Activated CD4-positive, alpha-beta T cell treated with anti-CD3 and anti-CD28 coated beads for 48 hours (primary cell): ENCODE measurements at regions not wholly inside any gene's neighbourhood (a gene's known extent, or its start where the extent isn't known, plus 50 kb on each side); places are given as distances from the start of the nearest gene placed in this dataset.

ENCODE experiments used
- DNase-seq: peaks from one replicate; pipeline ENCODE4 v3.0.0-alpha.2; 2020

DNA sequence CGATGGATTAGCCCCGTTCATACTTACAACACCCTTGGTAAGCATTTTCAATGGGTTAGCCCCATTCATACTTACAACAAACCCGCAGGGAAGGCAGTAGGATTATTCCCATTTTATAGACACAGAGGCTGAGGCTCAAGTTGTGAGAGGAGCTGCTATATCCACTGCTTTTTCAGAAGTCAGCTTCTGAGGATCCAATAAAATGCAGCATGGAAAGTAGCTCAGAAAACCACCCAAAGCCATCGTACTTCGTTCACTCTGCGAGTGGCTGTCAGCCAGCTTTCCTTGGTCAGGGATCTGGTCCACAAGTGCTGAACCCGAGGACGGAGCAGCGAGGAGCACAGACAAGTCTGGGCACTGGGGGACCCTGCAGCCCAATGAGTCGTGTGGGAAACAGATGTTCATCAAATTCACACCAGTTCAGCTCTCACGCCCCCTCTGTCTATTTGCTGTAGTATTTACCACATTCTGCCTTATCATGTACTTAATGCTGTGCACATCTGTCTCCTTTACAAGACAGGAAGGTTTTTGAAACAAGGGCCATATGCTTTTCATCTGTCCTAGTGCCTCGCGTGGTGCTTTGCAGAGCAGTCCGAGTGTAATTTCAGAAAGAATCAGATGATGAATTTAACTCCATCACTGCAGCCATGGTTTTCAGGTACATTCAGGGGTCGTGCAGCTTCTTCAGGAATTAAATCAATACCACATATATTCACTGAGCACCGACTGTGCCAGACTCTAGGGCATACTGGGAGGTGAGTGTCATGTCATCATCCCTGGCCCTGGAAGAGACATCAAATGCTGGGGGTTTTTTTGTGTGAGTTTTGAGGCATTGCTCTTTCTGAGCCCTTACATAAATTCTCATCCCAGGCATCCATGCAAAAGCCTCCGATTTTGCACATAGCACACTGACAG, 256.9 kb downstream of the CDH26 start:
- DNase-seq, result no peak

DNA sequence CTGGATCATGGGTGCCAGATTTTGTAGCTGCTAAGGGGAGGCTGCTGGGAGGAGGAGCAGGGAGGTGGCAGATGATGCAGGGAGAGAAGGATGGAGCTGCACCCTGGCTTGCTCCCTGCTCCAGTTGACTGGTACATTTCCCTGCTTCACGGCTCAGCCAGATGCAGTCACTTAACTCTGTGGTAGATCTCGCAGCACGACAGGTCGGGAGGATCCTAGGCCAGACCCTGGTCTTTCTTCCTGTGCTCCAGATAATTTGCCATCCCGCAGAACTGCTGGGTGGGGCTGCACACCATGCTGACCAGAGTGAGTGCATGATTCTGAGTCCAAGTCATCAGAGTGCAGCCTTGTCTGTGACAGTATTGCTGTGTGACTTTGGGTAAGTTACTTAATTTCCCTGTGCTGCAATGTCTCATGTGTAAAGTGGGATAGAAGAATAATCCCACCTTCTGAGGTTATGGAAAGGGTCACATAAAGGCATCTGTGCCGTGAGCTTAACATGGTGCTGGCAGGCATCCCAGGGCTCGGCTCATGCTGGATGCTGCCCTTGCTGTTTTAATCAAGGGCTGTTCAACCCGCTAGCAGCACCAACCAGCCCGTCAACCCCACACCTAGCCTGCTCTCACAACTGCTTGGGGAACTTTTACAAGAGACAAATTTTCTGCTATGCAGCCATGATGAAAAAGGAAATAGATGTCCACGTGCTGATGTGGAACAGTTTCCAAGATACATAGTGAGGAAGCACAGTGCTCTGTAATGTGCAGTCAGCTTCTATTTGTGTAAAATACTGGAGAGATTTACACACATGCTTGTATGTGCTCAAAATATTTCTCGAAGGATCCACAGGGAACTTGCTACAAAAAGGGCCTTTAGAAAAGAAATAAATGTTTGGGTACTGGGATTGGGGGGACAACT, 257.9 kb downstream of the CDH26 start:
- DNase-seq, result no peak

DNA sequence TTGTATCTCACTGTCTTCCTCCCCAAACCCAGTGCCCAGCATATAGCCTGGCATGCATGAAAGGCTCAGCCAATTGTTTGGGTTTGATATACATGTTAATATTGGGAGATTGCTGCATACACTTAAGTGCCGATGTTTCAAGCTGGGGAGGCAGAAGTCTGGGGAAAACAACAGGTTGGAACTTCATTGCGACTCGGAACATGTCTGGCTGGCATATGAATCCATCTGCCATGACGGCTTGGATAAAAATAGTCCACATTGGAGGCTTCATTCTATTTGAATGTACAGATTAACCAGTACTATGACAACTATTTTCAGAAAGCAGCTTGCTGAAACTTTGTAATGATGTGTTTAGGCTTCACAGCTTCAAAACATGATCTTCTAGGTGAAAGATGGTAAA, 261.0 kb downstream of the CDH26 start:
- DNase-seq, result no peak

DNA sequence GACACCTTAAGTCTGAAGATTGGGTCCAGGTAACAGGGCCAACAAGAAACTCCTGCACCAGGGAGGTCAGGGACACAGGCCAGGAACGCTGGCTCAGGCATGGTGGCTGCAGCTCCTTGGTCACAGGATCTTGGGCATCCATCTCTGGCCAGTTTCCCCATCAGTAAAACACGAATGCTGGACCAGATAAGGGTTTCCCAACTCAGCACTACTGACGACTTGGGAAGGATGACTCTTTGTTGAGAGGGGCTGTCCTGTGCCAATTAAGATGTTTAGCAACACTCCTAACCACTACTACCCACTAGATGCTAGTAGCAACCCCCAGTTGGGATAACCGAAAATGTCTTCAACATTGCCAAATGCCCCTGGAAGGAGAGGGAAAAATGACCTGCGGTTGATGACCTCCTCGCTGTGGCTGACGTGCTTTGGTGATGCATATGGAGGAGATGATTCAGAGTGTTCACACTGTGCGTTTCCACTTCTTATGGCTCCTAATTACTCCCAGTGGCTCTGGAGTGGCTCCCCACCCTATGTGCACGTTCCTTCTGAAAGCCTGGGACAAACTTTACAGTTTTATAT, 261.9 kb downstream of the CDH26 start:
- DNase-seq, result no peak

DNA sequence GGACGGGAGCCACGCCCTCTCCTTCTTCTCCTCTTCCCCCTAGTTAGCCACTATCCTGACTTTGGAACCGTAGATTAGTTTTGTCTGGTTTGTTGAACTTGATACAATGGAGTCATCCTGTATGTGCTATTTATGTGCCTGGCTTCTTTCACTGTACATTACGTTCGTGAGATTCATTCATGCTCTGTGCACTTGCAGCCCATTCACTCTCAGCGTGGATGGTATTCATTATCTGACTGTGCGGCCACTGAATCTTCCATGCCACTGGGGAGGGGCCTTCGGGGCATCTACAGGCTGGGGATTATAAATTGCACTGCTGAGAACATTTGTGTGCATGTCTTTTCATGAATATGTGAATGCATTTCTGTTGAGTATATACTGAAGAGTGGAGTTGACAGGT, 262.5 kb downstream of the CDH26 start:
- no peak for DNase-seq

DNA sequence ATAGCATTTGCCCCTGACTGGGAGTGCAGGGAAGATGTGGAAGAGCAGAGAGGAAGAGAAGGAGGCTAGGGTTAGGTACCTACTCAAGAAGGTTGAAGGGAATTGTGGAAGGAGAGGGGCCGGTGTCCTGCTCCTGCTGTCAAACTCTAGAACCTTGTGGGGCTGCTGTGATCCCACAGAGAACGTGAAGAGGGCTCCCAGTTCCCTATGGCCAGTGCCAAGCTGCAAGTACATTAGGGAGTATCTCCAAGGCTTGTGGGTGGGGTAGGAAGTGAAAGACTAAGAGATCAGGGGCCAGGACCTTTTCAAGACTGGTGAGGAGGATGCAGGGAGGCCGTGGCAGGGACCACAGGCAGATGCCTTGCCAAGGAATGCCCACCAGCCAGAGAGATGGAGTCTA, 263.4 kb downstream of the CDH26 start:
- DNase-seq, result no peak

DNA sequence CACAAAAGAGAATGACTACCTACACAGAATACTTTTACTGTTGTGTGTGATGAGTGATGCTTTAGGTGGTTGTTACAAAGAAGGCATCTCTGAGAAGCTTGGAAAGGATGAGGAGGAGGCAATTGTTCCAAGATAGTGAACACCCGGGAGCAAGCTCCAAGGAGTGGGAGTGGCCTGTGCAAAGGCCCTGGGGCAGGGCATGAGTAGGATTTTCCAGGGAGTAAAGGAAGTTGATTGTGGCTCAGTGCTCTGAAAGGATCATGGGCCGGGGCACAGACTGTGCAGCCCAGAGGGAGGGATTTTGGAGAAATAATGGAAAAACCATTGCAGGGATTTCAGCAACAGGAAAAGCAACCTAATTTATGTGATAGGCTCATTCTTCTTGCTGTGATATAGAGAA, 264.3 kb downstream of the CDH26 start:
- DNase-seq, result no peak

DNA sequence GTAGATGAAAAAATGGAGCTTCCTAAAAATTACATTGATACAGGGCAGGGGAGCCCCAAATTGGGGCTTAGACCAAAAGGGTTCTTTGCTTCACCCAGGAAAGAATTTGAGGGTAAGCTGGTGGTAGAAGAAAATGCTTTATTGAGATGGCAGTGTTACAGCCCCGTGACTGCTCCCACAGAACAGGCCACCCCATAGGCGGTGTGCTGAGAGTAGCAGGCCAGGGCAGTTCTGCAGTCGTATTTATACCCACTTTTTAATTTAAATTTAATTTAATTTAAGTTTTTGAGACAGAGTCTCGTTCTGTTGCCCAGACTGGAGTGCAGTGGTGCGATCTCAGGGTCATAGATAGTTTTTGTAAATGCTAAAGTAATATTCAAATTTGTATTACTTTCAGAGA, 265.0 kb downstream of the CDH26 start:
- no peak for DNase-seq

DNA sequence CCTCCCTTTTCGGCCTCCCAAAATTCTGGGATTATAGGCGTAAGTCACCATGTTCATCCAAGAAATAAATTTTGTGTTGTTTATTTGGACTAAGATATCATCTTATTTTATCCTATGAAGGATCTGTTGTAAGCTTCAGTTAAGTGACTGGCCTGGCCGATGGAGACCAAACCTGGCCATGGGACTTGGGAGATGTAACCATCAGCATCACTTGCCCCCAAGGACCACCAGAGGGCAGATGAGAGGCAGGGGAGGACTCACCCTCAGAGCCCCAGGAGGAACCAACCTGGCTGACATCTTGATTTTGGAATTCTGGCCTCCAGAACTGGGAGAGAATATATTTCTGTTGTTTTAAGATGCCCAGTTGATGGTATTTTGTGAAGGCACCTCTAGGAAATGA, 266.7 kb downstream of the CDH26 start:
- DNase-seq, result no peak

DNA sequence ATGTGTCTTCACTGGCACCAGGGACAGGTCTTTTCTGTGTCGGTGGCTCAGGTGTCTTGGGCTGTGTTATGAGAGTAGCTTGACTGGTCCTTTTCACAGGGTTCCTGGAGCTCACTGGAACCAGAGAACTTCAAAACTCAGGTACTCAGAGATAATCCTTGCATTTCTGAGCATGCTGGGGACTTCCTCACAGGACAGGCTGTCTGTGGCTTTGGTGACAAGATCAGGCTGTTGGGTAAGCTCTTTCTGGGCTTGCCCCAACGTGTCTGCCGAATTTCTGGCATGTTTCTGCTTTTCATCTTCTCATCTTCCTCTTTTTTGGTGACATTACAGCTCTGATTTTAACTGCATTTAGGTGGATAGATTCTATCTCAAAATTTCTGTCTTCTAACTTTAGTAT, 270.0 kb downstream of the CDH26 start:
- no peak for DNase-seq

DNA sequence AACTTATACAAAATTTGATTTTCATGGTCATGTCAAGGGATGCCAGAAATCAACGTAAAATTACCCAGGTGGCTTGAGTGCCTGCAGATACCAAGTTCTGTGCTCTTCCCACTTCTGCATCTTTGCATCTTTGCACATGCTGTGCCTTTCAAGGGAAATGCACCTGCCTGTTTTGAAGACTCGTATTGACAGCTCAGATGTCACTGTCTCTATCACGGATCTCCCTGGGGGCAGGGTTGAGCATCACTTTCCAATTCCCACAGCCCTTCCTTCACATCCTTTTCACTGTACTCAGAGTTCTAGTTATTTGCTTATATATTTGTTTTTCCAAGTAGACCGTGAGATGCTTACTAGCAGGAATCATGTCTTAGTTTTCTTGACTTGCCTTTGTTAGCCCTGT, 274.2 kb downstream of the CDH26 start:
- DNase-seq, result no peak

DNA sequence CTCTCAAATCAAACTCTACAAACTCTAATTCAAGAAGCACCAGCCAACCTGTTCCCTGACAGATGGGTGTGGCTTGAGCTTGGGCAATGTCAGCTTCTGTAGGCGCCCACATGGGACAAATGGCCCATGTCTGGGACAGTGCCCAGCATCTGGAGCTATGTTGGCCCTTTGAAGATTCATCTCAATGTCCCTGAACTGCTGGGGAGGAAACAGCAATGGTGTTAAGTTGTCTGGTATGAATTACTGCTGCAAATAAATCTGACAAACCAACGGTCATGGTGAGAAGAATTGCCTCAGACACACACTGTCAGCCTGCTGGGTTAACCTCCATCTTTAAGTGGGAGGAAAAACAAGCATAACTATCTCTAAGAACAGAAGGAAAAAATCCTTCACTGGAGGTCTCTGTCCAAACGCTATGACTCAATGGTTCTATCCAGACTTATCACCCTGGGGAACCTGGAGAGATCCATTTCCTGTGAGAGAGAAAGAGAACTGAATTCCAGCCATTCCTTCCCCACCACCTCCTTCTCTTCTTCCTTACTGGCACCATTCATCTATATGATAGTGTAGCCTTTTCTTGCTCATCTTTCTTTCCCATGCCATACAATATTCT, 274.9 kb downstream of the CDH26 start:
- DNase-seq, result no peak

DNA sequence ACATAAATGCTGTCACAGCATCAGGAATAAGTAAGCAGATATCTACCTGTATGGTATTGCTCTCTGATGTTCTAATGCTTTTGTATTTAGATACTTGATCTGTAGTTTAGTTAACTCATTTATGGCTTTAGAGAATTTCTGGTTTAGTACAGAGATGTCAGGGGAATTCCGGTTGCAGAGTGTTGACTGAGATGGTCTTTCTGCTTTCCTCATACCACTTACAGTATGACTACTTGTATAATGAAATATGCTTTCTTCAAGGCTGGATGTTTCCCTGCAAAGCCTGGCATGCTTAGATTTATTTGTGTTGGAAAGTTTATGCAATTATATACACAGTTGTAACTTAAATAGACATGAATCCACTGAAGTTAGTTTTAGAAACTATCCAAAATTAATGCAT, 278.4 kb downstream of the CDH26 start:
- DNase-seq, result no peak

DNA sequence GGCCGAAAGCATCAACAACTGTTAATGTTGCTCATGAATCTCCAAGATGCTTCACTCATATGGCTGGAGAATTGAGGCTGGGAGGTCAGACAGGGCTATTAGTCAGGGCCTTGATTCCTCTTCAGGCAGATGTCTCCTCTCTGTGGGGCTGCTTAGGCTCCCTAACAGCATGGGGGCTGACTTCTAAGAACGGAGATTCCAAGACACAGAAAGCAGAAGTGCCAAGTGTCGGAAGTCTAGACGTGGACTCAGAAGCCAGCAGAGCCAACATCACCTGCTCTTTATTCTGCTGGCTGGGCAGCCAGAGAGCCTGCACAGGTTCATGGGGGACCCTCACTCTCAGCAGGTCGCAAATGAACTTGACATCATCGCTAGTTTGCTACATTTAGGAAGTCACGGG, 279.8 kb downstream of the CDH26 start:
- no peak for DNase-seq

DNA sequence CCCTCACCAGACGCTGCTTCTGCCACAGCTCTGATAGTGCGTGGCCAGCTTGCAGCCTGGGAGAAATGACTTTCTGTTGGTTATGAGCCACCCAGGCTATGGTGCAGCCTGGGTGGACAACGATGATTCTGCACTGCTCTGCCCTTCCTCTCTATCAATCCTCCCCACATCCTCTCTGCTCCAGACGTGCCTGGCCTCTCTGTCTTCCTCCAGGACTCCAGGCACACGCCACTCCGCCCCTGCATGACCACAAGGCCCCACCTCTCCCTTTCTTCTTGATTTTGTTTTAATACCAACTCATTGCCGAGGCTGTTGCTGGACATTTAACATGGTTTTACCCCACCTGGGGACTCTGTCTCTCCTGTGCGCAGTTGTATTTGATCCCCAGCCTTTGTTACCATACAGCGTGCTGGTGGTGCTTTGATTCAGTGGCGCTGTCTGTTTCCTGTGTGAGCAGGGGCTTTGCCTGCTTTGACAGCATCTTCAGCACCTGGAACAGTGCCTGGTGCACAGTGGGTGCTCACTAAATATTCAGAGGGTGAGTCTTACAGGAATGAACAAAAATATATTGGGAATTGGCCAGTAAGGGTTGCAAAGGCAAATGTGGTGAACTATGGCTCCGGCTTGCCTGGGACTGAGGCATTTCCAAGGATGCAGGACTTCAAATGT, 280.9 kb downstream of the CDH26 start:
- DNase-seq, result no peak

DNA sequence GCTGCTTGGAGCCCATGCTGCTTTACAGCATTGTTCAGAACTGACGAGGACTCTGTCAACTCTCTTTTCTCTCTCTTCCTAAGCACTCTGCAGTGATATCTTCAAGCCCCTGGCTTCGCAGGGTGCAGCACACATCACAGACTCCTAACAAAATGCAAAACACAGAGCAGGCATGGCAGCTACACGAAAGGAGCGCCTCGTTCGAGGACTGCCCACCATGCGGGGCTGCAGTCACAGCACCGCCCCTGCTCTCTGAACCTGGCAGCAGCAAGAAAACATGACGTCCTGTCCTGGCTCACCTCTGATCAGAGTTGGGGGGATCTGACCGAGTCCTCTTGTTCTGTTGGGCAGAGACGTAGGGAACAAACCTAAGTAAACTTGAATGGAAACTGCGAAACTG, 281.7 kb downstream of the CDH26 start:
- DNase-seq, result no peak

DNA sequence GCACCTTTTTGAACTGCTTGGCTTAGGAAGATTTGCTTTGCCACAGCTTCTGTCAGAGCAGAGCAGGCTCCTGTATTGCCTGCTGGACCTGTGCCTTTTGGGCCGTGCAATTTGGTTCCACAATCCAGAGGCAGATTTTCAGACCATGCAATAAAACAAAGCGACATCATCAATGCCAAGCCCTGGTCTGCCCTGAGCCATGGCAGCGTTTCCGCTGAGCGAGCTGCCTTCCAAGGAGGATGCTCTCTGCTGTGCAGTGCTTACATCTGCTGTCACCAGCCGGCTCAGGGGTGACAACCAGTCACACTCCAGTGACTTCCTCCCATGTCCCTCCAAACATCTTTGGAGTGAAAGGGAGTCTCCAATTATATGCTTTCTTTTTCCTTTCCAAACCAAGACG, 282.2 kb downstream of the CDH26 start:
- DNase-seq, result no peak

DNA sequence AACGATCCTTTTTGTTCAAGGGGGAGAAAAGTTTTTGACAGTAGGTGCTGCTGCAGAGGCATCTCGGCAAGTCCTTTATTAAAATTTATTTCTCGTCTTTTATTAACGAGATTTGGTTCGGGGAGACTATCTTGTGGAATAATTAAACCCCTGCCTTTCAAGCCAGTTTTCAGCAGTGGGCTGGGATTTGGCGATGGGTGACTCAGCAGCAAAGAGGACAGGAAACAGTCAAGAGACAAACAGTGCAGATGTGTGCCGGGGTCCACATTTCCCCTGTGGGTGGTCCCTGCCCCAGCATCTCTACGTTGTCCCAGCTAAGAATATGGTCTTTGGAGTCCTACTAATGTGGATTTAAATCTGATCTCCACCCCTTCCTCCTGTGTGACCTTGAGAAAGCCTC, 282.8 kb downstream of the CDH26 start:
- DNase-seq, result no peak

DNA sequence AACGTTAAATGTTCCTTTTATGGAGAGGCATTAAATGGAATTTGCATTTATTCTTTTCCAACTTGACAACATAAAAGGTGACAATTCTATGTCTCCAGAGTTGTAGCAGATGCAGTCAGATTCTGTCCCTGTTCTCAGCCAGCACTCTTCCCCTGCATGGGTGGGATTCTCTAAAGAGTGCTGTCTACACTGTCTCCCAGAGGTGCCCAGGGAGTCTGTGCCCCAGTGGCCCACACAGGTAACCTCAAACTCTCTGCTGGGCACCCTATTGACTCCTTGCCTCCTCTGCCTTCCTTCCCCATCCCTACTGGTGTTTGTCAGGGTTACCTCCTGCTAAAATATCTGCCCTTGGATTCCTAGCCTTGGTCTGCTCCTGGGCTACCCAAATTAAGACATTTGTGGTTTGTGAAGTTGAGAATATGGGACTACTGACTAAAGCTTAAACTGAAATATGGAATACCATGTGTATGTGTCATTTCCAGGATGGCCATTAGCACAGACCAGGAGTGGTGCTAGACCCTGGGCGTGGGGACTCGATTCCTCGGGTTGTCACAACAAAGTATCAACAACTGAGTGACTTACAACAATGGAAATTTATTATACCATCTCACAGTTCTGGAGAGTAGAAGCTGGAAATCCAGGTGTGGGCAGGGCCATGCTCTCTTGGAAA, 284.7 kb downstream of the CDH26 start:
- no peak for DNase-seq

DNA sequence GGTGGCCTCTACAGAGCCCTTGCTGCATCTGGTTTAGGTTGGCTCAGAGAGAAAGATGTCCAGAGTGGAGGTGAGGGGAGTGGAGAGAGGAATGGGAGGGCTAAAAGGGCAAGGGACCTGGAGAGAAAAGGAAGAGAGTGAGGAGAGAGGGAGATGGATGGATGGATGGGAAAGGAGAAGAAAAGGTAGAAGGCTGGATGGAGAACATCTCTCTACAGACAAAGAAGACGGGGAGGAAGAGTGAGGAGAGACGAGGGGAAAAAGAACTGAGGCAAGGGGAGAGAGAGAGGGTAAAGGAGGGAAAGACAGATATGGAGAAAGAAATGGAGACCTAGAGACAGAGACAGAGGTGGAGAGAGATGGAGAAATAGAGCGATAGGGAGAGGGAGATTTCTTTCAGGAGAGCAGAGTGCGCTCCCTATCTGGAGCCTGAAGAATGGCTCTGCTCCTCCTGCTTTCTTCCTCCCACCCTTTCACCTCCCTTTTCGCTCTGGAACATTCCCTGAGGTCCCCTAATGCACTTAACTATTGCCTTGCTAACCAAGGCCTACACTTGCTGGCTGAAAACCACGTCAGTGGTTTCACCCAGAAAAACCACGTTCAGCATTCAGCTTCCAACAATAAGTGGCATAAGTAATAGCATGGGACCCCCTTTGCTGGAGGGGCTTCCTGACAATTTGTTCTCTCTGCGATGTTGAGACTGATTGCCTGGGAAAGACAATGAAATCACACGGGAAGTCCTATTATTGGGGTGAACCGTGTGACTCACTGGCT, 286.3 kb downstream of the CDH26 start:
- DNase-seq, result no peak

DNA sequence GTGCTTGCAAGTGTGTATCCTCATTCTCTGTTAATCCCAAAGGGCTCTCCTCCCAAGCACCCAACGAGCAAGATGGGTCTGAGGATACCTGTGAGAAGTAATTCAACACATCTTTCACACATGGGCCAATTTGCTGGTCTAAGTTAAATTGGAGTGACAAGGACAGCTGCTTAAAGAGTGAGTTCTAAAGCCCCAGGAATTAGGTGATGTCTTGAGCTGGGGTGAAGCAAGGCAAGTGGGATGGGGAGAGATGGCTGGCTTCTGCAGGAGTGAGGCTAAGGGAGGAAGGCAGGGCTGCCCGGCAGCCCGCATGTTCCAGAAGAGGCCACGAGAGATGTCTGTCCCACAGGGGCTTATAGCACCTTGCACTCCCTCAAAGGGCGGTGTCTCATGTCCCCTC, 288.5 kb downstream of the CDH26 start:
- no peak for DNase-seq
